ENCODE measurements at regions not wholly inside any gene's neighbourhood (a gene's known extent, or its start where the extent isn't known, plus 50 kb on each side); places are given as distances from the start of the nearest gene placed in this dataset.

DNA sequence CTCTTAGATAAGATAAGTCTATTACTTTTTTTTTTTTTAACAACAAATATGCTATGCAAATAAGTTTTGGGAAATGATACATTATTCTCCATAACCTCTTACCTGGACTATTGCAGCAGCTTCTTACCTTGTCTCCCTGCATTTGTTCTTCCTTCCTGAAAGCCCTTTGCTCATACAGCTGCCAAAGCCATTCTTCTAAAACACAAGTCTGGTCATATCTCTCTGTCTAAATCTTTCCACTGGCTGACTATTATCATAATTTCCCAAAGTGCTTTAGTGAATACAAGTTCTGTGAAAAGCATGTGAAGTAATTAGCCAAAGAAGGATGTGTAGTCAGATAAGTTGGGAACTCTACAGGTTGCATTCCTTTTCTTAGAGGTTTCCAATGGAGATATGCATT lies 115.4 kb upstream of the CNTLN start:
- TF ChIP-seq, protein P1, sequence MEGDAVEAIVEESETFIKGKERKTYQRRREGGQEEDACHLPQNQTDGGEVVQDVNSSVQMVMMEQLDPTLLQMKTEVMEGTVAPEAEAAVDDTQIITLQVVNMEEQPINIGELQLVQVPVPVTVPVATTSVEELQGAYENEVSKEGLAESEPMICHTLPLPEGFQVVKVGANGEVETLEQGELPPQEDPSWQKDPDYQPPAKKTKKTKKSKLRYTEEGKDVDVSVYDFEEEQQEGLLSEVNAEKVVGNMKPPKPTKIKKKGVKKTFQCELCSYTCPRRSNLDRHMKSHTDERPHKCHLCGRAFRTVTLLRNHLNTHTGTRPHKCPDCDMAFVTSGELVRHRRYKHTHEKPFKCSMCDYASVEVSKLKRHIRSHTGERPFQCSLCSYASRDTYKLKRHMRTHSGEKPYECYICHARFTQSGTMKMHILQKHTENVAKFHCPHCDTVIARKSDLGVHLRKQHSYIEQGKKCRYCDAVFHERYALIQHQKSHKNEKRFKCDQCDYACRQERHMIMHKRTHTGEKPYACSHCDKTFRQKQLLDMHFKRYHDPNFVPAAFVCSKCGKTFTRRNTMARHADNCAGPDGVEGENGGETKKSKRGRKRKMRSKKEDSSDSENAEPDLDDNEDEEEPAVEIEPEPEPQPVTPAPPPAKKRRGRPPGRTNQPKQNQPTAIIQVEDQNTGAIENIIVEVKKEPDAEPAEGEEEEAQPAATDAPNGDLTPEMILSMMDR (conservative IDR thresholded peaks at IDR 0.05) = no peak
- TF ChIP-seq ZFX (IDR thresholded peaks at IDR 0.05) = no peak
- H3K27ac ChIP-seq = no peak overlapping the region

DNA sequence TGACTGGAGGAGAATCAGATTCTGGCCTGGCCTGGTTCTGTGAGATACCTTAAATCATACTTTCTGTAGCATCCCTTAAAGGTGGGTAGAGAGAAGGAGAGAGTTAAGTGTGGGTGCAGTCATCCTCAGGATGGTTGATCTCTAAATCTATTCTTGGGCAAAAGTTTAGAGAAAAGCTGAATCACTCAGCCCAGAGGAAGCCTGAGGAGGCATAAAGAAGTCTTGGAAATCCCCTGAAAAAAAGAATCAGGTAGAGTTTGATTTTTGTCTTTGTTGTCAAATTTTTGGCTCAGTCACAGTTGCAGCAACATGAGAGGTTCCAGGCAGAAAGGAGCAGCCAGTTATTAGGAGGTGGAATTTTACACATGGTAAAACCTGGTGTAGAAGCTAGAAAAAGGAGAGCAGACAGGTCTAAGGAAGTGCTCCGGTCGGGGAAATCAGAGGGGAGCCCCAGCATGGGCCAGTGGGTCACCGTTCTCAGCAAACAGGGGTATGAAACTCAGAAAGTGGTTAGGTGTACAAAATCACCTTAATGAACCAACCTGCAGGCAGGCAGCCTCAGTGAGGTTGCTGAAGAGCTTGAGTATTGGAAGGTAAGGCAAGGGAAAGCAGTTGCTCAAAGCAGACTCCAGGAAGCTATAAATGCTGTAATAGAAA lies 116.2 kb upstream of the CNTLN start:
- no peak overlapping the region for H3K27ac ChIP-seq
- TF ChIP-seq ZFX (IDR thresholded peaks at IDR 0.05) = no peak
- TF ChIP-seq, protein P1 (conservative IDR thresholded peaks at IDR 0.05) = no peak

DNA sequence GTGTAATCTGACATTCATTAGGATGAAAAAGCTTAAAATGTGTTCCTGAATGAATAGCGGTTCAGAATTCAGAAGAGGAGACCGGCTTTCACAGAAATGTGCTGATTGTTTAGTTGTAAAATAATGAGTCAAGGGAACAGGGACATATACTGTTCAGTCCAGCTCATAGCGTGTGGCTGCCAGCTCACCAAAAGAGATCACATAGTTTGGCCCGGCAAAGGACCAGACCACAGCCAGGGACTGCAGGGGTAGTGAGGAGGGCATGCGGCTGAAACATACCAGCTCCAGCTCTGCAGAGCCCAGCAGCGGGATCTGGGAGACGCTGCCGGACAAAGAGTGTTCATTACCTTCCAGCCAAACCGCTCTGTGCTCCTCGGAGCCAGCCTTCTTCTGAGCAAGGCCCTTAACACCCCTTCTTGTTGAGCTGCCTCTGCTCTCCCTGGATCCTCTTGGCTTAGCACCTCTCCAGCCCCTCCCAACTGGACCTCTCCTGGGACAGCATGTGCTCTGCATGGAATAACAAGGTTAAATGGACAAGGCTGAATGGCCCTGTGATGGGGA lies 116.8 kb upstream of the CNTLN start:
- no peak overlapping the region for H3K27ac ChIP-seq
- TF ChIP-seq, protein P1 (conservative IDR thresholded peaks at IDR 0.05) = no peak
- TF ChIP-seq ZFX (IDR thresholded peaks at IDR 0.05) = no peak

DNA sequence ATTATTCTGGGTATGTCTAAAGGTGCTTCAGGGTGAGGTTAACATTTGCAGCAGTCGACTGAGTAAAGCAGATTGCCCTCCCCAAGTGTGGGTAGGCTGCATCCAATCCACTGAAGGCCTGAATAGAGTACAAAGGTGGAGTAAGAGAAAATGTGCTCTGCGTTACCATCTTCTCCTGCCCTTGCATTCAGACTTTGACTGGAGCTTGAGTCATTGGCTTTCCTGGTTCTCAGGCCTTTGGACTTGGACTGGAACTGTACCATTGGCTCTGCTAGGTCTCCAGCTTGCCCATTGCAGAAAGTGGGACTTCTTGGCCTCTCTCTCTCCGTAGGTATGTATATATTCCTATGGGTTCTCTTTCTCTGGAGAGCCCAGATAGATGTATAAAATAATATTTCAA lies 120.9 kb upstream of the CNTLN start:
- TF ChIP-seq, protein P1 (conservative IDR thresholded peaks at IDR 0.05) = no peak
- H3K27ac ChIP-seq = no peak overlapping the region

DNA sequence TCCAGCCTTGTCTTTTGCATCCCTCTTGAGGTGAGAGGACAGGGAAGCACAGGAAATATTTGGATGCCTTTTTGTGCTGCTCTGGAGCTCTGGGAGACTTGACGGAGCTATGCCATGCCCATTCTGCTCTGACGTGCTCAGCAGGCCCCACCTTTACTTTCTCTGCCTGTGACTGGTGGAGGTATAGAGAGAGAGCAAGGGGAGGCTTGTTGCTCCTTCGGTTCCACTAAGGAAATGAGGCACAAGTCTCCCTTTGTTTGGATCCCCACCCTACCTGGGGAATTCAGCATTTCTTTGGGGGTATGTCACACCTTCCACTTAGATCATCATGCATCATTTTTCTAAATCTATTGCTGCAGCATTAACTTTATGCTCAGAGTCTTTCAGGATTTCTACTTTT lies 121.8 kb upstream of the CNTLN start:
- no peak overlapping the region for H3K27ac ChIP-seq
- TF ChIP-seq ZFX (IDR thresholded peaks at IDR 0.05) = no peak
- TF ChIP-seq, protein P1 (conservative IDR thresholded peaks at IDR 0.05) = no peak

DNA sequence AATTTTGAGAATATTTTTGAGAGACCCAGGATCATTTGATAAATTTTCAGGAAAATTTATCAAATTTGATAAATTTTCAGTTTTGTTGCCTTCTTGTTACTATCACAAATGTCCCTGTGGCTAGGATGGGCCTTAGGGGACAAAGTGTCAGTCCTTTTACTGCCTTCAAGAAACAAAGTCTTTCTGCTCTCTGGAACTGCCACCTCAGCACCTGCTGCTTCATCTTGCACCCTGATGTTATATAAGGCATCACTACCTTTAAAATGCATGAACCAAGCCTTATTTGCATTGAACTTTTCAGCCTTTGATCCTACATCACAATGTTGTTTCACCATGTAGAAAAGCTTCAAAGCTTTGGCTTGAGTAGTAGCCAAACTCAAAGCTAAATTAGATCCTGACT lies 123.0 kb upstream of the CNTLN start:
- H3K27ac ChIP-seq = no peak overlapping the region
- no peak for TF ChIP-seq ZFX (IDR thresholded peaks at IDR 0.05)
- TF ChIP-seq, protein P1 (conservative IDR thresholded peaks at IDR 0.05) = no peak

DNA sequence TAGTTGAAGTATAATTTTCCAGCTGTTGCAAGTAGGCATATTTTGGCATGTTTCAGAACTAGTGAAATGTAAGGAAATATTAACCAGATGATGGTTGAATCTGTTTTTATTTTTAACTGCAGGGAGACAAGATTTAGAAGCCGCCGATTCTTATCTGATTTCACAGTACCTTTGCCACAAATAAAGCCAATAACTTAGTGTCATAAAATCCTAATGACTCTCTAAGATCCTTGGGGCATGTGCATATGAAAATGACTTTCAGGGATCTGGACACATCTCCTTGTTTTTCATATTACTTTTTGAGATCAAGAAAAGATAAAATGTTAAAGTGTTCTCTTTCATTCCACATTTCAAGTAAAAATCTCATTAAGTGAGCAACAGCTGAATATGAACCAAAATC lies 125.8 kb upstream of the CNTLN start:
- H3K27ac ChIP-seq = no peak overlapping the region
- TF ChIP-seq, protein P1 (conservative IDR thresholded peaks at IDR 0.05) = no peak
- no peak for TF ChIP-seq ZFX (IDR thresholded peaks at IDR 0.05)
